Lung (tissue), 11 donors: ENCODE measurements at regions not wholly inside any gene's neighbourhood (a gene's known extent, or its start where the extent isn't known, plus 50 kb on each side); places are given as distances from the start of the nearest gene placed in this dataset.

Source experiments
- ATAC-seq: fragments of 200-7000 bp; cut with Tn5 transposase; one replicate; pipeline ENCODE4 v1.9.1; 2020; ENCODE audit warnings: moderate number of reproducible peaks; ENCODE audit not compliant: insufficient read depth, low FRiP score
- DNase-seq, 3 donors: peaks; one replicate each; pipeline ENCODE4 v3.0.0-alpha.2; 2013 to 2017
- H3K27ac ChIP-seq, 2 donors: one replicate each; pipeline ENCODE4 v1.5.1; 2013; ENCODE audit warnings: mild to moderate bottlenecking in 2 of 2, moderate library complexity in 2 of 2, control low read depth in 1 of 2, inconsistent platforms in 1 of 2, low read depth in 1 of 2, low read length in 1 of 2
- H3K27me3 ChIP-seq, 3 donors: one replicate each; pipeline ENCODE4 v1.5.1; 2013; ENCODE audit warnings: low read length in 2 of 3; ENCODE audit not compliant: control insufficient read depth in 3 of 3, insufficient read depth in 3 of 3
- H3K36me3 ChIP-seq, 4 donors: one replicate each; pipeline ENCODE4 v1.5.1; 2013; ENCODE audit warnings: low read length in 4 of 4, mild to moderate bottlenecking in 1 of 4, moderate library complexity in 1 of 4; ENCODE audit not compliant: control insufficient read depth in 4 of 4, insufficient read depth in 4 of 4
- H3K4me1 ChIP-seq, 5 donors: one replicate each; pipeline ENCODE4 v1.5.1; 2013; ENCODE audit warnings: low read length in 5 of 5, mild to moderate bottlenecking in 2 of 5, moderate library complexity in 1 of 5; ENCODE audit not compliant: control insufficient read depth in 5 of 5, insufficient read depth in 5 of 5
- H3K4me3 ChIP-seq: one replicate; pipeline ENCODE4 v1.5.1; 2013; ENCODE audit warnings: mild to moderate bottlenecking, control low read depth, moderate library complexity
- H3K9ac ChIP-seq, 2 donors: one replicate each; pipeline ENCODE4 v1.5.1; 2013; ENCODE audit warnings: low read length in 2 of 2, control low read depth in 1 of 2; ENCODE audit not compliant: insufficient read depth in 1 of 2
- H3K9me3 ChIP-seq, 4 donors: one replicate each; pipeline ENCODE4 v1.5.1; 2013; ENCODE audit warnings: low read length in 3 of 4, mild to moderate bottlenecking in 1 of 4, moderate library complexity in 1 of 4; ENCODE audit not compliant: control insufficient read depth in 4 of 4, insufficient read depth in 3 of 4
- CTCF ChIP-seq: IDR thresholded peaks from 2 replicates; pipeline ENCODE4 v1.5.1; 2012; ENCODE audit warnings: mild to moderate bottlenecking; ENCODE audit errors: control extremely low read depth, extremely low read depth
- WGBS, 2 donors: extraction: QIAGEN DNeasy Blood & Tissue Kit; methylation state at CpG; one replicate each; pipeline ENCODE4 v1.1.7; 2013; 5-methylcytosine and 5-hydroxymethylcytosine counted together
- donor health status: control.
- donor health status: control.
- donor health status: Bipolar disorder and iron deficiency.
- donor health status: healthy.
- donor health status: DM: yes; HTN: yes; CAD: no.

- Histone ChIP-seq H3K27me3 (no peaks in the 10 kb centered on the region), H3K27ac (no peak overlapping the region), H3K36me3 (no peaks in the 10 kb centered on the region), H3K9ac (no peak overlapping the region), H3K4me3 (no peak overlapping the region), H3K4me1 (peaks cover 0 to 4% (median 0%) of the 10 kb centered on the region in 5 donors), H3K9me3 (peaks cover 0 to 1% (median 0%) of the 10 kb centered on the region in 4 donors)
- no peak for DNase-seq
- no peak for ATAC-seq
- 88 to 90% methylated on average over 3 of the region's 3 CpGs for WGBS, 2 donors
- TF ChIP-seq CTCF: no peak
Measured at GRCh38 chr13:40241125-40241798, 425.2 kb downstream of the FOXO1 start.

- 91 to 98% methylated on average over 3 of the region's 3 CpGs for WGBS, 2 donors
- ATAC-seq (no peak), DNase-seq (no peak)
- no peak for TF ChIP-seq CTCF
- no peak overlapping the region for H3K4me3 ChIP-seq
- H3K9ac ChIP-seq: no peak overlapping the region
- H3K36me3 ChIP-seq: no peaks in the 10 kb centered on the region
- H3K9me3 ChIP-seq: peaks cover 0 to under 1% (median 0%) of the 10 kb centered on the region in 4 donors
- H3K4me1 ChIP-seq: no peaks in the 10 kb centered on the region
- H3K27ac ChIP-seq: no peak overlapping the region
- H3K27me3 ChIP-seq: no peaks in the 10 kb centered on the region
Measured at GRCh38 chr13:40243047-40243446, 423.4 kb downstream of the FOXO1 start.

GRCh38 chr13:40243982-40244381 is 422.5 kb downstream of the FOXO1 start:
- Histone ChIP-seq H3K9ac (no peak overlapping the region), H3K9me3 (peaks cover 0 to 2% (median 0%) of the 10 kb centered on the region in 4 donors), H3K27me3 (no peaks in the 10 kb centered on the region), H3K36me3 (no peaks in the 10 kb centered on the region), H3K4me1 (no peaks in the 10 kb centered on the region), H3K27ac (no peak overlapping the region), H3K4me3 (no peak overlapping the region)
- 29 to 72% methylated on average over 3 of the region's 3 CpGs for WGBS, 2 donors
- ATAC-seq (no peak), DNase-seq (no peak)
- no peak for TF ChIP-seq CTCF

- WGBS, 2 donors: 62 to 72% methylated on average over 3 of the region's 3 CpGs
- ATAC-seq (no peak), DNase-seq (no peak)
- H3K27ac ChIP-seq: no peak overlapping the region
- H3K9me3 ChIP-seq: peaks cover 0 to 3% (median 0%) of the 10 kb centered on the region in 4 donors
- no peaks in the 10 kb centered on the region for H3K36me3 ChIP-seq
- H3K4me3 ChIP-seq: no peak overlapping the region
- no peaks in the 10 kb centered on the region for H3K4me1 ChIP-seq
- H3K27me3 ChIP-seq: no peaks in the 10 kb centered on the region
- TF ChIP-seq CTCF: no peak
- H3K9ac ChIP-seq: no peak overlapping the region
Measured at GRCh38 chr13:40245567-40245966, 420.9 kb downstream of the FOXO1 start.
